HG02885 (cell line): ENCODE measurements at regions not wholly inside any gene's neighbourhood (a gene's known extent, or its start where the extent isn't known, plus 50 kb on each side); places are given as distances from the start of the nearest gene placed in this dataset.

ENCODE experiments used
- ATAC-seq: cut with Tn5 transposase; IDR thresholded peaks from one replicate; pipeline ENCODE4 v1.9.1; 2021; ENCODE audit warnings: mild to moderate bottlenecking; ENCODE audit not compliant: unreplicated experiment, poor library complexity

DNA sequence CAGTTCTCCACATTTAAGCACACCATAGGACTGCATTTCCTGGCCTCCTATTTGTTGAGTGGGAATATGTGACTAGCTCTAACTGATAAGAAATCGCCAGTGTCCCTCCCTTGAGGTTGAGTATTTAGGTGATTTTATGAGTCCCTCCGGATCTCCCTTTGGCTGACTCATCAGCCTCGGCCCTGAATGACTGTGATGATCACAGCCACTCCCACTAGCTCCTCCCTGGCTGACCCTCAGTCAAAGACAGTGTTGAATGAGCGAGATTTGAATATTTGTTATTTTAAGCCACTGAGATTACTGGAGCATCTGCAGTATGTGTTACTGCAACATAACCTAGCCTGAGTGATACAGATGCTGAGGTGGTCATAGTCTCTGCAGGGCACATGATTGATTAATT lies 515.3 kb downstream of the EPHB1 start:
- ATAC-seq = peak; percentile 66

DNA sequence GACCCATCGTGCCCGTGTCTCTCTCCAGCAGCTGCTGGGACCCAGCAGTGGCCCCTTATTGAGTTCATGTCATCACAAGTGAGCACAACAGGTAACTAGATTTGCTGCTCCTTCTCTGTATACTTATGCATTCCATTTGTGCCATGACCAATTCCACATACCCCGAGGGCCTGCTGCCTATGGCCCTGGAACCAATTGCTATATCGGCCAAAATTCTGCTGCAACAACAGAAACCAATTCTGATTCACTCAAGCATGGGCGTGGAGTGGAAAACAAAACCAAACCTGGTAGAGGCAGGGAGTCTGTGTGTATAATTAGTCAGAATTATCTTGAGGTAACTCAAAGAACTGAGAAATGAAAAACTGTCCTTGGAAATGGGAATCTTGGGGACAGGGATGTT lies 516.6 kb downstream of the EPHB1 start:
- no peak for ATAC-seq

DNA sequence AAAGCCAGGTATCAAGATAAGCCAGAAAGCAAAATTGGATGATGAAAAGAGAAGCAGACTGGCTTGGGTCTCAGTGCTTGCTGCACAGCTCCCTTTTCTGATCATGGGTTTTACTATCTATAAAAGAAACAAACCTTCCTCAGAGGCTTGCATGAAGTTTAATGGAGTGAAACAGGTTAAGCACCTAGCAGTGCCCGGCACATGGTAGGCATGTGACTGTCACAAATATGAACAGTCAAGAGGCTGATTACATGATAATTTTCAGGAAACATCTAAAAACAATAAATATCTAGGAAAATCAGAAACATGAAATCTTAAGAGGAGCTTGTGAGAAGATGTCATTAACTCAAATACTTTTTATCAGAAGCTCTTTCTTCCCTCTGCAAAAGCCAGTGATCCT lies 519.2 kb downstream of the EPHB1 start:
- ATAC-seq = no peak

DNA sequence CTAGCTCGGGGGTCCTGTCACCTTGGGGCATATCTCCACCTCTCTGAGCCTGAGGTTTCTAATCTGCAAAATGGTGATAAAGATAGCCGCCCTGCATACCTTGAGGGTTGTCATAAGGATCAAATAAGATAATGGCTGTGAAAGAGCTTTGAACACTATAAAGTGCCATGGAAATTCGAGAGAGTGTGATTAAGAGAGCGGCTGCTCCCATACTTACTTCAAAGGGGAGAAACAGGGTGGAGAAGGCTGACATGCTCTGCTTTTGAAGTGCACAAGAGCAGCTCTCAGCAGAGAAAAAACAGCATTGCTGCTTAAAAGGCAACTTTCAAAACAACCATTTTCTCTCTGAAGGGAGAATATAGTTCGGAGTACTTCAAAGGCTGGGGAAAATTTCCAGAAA lies 529.2 kb downstream of the EPHB1 start:
- no peak for ATAC-seq

DNA sequence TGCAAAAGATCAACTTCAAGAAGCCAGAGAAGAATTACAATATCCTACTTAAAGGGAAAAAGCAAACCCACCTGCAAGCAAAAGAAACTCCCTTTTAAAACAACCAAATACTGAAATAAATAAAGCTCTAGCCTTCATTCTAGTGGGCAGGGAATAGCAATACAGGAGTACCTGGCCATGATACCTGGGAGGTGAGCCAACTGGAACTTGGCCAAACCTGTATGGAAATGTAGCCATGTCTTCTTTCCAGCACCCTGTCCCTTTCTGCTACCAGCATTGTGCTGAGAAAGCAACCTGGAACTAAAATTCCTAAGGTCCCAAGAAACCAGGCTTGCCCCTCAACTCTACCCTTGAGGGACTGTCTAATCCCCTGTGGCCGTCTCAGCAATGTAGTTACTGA lies 530.0 kb downstream of the EPHB1 start:
- ATAC-seq = no peak

DNA sequence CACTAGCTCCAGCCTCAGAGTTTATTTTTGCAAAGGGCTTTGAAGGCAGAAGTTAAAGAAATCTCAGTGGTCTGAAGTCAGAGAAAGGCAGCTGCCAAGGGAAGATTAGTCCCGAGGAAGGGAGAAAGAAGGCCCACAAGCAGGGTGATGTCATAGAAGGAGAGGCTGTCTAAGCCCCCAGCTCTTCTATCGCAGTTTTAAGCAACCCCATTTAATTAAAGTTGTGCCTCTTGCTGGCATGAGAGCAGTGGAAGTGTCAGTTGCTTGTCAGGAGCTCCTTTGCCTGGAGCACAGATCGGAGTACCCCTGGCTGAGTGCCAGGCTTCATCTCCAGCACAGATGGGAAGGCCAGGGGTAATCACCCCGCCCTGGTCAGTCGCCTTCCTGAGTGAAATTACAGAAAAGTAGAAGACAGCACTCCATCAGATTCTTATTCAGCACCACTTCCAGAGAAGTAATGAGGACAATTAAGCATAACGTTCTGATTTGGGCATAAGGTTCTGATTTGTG lies 530.7 kb downstream of the EPHB1 start:
- ATAC-seq = no peak

DNA sequence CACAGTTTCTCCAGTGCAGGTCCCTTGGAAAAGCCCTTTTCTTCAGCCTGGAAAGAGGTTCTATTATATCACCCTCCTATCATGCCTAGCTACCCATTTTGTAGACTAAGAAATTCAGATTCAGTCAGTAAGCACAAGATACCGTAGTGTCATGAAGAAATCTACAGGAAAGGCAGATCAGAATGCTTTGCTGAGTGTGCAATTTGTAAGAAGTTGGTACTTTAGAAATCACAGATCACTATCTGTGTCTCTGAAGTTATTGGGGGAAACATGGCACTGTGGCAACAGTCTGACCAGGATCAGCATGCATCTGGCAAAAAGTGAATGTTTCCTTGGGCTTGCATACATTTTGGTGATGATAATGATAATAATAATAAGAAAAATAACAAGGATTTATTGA lies 531.8 kb downstream of the EPHB1 start:
- no peak for ATAC-seq

DNA sequence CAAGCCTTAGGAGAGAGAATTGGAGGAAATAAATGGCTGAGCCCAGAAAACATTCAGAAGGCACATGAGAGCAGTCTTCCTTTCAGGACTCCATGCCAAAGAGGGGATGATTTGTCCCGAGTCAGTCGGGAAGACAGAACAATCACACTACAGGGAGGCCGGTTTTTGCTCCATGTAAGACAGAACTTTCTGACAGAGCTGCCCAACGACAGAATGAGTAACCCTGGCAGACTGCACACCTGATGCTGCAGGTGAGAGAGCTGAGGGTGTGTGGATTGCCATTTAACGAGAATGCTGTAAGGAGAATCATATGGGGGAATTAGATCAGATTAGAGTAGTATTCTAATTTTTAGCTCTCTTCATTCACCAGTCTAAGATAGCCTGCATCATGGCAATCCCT lies 533.0 kb downstream of the EPHB1 start:
- ATAC-seq = no peak

DNA sequence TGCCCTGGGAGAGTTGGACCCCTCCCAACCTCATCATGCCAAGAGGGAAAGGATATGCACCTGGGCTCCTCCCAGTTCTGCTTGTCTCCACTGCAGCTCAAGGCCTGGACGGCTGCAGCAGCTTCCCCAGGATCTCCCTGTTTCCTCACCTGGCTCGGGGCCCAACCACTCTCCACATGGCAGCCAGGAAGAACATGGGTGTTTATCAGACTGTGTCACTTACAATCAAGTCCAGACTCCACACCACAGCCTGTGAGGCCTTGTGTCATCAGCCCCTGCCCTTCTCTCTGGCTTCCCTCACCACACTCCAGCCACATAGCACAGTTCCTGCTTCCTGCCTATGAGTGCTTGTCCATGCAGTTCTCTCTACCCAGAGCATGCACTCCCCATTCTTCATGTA lies 534.4 kb downstream of the EPHB1 start:
- no peak for ATAC-seq

DNA sequence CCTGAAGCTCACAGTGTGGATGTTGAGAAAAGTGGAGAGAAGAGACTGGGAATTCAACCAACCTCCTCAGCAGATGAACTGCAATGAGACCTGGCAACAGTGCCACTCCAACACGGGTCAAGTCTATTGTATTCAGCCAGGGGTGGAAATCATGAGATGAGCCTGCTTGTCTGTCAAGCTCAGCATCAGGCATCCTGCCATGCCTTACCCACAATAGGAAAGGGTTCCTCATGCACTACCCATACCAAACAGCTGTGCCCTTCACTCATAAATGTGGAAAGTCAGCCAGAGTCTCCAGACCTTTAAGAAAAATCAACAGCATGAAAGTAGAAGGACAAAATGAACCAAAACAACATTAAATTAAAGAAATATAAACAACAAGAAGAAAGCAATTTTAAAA lies 542.1 kb downstream of the EPHB1 start:
- ATAC-seq = no peak

DNA sequence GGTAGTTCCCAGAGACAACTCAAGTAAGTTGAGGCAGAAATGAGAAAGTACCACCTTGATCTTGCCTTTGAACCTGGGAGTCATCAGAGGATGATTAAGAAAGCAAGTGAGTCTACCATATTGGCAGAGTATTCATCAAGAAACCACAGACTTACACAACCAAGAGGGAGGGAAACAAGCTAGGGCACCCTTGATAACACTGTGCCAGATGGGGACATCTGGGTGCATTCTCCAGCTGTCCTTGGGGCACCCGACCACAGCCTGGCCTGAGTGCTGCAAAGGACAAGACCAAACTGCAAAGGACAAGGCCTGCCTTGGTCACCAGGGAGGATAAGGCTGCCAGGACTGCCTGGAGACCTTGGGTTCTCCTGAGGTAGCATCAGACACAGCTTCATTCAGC lies 553.6 kb downstream of the EPHB1 start:
- no peak for ATAC-seq

DNA sequence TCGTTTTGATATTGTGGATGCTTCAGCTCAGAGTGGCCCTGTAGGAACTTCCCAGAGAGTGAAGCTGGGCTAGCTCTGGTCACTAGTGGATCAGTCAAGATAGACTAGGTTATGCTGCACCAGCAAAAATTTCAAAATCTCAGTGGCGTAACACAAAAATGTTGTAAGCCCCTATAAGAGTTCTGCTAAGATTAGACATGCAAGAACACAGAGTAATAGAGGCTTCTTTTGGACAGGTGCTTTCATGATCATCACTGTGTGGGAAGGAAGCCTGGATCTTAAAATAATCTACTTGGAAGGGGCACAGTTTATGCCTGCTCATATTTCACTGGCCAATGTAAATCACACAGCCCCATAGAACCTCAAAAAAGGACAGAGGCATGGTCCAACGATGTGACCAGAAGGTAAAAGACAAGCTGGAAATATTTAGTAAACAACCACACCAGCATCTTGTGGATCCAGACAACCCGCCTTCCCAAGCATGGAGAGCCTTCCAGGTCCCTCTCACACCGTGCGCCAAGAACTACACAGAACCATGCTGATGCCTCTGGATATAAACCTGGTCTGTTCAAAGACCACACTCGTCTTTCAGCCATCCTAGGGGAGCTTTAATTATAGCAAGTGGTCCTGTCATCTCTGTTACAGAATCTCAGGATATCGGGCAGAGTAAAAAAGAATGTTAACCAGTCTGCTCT lies 554.3 kb downstream of the EPHB1 start:
- no peak for ATAC-seq

DNA sequence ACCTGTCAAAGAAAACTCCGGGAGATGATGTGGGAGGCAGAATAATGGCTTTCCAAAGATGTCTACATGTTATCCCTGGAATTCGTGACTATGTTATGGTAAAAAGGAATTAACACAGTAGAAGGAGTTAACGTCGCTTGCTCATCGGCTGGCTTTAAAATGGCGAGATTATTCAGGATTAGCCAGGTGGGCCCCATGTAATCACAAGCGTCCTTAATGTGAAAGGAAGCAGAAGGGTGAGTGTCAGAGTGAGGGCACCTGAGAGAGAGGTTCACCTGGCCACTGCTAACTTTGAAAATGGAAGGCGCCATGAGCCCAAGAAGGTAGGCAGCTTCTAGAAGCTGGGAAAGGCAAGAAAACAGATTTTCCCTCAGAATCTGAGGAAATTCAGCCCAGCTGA lies 557.2 kb downstream of the EPHB1 start:
- no peak for ATAC-seq

DNA sequence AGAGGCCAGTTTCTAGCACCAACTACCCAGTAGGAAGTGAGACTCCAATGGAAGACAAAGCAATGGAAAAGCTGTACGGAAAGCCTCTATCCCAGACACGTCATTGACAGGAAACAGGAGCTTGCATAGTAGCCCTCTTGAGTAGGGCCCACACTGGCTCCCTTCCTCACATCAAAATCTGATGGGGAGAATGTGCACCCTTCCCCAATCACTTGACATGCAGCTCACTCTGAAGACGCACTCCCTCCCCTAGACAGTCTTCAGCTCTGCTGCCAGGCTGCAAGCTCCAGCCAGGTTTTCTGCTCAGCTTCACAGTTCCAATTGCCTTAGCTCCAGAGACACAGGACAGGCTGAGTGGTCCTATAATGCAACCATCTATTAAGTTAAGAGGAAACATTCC lies 567.8 kb downstream of the EPHB1 start:
- ATAC-seq = no peak

DNA sequence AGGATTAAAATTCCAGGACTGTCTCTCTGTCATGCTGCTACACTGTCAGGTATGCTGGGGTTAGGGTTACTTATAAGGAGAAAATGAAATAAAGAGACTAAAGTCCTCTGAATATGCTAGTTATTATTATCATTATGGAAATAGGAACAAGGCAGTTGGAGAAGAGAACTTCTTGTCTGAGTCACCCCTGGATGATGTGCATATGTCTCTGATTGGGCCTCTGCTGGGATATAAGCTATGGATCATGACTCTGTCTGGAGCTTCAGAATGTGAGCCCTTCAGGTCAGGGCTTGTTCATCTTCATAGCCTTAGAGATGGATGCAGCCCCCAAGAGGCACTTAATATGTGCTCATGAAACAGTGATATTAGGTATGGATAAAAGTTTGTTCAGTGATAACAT lies 569.6 kb downstream of the EPHB1 start:
- ATAC-seq = no peak

DNA sequence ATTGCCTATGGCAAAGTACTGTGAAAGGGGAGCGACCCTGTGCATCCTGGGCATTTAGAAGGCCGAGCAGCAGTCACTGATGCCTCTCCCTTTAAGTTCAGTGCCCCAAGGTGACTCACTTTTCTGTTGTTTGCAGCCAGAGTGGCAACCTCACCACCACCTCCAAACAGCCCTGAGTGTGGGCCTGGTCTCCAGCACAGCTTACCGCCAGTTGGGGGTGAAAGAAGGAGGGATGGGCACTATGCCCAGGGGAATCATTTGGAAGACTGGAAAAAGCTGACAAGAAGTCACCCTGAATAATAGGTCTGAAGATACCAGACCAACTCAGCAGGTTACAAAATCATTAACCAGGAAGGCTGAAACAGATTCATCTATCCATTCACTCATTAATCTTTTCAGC lies 571.8 kb downstream of the EPHB1 start:
- no peak for ATAC-seq

DNA sequence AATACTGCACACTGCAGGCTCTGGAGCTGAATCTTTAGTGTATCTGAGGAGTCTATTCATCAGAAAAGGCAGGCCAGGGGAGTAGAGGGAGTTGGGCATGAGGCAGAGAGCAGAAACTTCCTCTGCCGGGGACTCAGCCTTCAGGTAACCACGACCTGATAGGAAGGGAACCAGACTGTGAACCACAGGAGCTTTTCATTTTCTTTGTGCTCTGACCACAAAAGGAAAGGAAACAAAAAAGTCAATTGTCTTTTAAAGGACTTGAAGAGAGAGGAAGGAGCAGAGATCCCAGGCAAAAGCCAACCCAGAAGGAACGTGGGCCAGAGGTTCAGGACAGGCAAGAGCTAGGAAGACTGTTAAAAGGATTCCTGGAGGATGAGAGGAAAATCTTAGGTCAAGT lies 573.3 kb downstream of the EPHB1 start:
- no peak for ATAC-seq

DNA sequence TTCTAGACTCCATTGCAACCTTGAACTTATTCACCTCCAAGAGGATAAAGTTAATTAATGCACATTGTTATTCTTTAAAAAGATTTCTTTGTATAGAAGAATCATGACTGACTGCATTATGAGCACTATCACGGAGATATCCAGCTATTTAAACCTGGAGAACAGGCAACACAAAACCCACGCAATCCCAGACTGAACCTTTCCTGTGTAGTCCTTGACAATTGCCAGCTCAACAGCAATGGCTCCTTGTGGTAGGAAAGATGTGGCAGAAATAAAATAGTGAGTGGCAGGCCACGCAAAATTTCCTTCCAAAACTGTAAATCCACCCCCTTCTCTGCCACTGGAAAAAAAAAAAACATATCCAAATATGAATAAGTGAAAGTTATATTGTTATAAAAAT lies 573.7 kb downstream of the EPHB1 start:
- no peak for ATAC-seq

DNA sequence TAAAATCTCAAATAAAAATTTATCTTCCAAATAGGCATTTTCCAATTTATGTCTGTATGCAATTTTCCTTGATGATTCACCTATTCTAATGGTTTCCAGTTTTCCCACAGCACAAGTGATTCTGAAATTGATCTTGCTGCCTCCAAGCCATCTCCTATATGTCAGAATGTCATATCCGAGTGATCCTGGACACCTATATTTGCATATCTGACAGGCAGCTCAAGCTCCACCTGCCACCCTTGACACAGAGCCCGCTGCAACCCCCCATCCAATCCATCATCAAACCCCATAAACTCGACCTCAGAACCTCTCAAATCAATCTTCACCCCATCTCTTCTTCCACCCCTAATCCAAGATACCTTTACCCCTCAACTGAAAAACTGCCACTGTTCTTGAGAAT lies 579.5 kb downstream of the EPHB1 start:
- no peak for ATAC-seq

DNA sequence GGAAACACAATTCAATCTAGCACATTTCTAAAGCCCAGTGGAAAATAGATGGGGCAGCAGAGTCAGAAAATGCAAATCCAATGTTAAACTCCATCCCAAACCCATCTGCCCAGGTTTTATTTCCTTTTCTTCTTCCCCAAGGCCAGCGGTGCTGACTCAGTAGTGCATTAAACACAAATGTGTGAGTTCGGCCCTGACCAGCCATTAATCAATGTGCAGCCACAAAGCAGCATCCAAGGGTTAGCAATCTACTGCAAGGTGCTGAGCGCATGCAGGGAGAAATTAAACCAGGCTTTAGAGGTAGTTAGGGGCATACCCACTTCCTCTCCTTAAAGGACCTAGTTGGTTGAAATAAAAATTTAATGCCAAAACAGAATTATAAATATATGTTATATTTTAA lies 583.3 kb upstream of the PPP2R3A start:
- no peak for ATAC-seq

DNA sequence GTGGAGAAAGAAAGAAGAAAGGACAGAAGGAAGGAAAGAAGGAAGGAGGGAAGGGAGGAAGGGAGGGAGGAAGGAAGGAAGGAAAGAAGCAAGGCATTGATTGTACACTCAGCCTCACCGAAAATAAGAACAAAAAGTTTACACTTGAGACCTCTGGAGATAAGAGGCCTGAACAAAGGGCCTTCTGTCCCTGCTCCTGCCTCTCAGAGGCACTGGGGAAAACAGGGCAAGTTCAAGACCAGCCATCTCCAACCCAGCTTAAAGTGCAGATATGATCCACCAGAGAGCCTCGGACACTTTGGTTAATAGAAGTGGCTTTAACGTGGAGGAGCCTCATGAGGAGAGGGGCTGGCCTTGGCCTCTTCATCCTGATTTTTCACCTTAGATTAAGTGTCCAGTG lies 582.9 kb upstream of the PPP2R3A start:
- no peak for ATAC-seq

DNA sequence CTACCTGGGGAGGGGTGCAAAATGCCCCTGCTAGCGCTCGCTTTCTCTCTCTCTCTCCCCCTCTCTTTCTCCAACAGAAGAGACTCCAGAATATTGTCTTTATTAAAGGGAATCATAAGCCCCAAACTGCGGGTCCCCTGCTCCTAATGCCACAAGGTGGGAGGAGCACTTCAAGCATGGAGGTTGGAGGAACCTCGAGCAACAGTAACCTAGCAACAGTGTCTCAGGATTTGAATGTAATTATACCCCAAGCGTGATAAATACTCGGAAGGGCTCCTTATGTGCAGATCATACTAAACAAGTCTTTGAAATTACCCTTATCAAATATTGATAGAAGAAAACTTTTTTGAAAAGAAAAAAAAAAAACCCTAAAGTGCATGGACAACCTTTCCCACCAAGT lies 582.2 kb upstream of the PPP2R3A start:
- ATAC-seq = no peak

DNA sequence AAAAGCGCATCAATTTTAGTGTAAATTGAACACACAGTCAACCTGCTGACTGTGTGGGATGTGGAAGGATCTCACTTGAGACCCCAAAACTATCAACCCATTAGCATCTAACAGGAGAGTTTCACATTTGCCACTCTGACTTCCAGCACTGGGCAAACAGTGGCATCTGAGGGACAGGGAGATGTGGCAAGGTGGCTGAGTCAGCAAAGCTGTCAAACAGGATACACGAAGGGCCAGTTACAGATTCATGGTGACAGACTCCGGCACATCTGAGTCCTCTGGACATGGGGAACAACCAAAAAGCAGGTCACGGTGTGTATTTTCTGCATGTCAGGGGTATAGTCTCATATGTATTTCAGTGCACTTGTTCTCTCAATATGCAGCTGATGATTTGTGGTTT lies 573.4 kb upstream of the PPP2R3A start:
- ATAC-seq = no peak
